Stimulated activated CD4-positive, alpha-beta T cell treated with anti-CD3 and anti-CD28 coated beads, Interleukin-1b, Interleukin-23, amount 100 ng/mL, for 1 hour (primary cell): ENCODE measurements at regions not wholly inside any gene's neighbourhood (a gene's known extent, or its start where the extent isn't known, plus 50 kb on each side); places are given as distances from the start of the nearest gene placed in this dataset.

ENCODE experiments used
- DNase-seq, 2 donors: peaks; one replicate each; pipeline ENCODE4 v3.0.0-alpha.2; 2020; ENCODE audit warnings: low read depth in 2 of 2

- no peak for DNase-seq
These were observed 64.6 kb downstream of the LINC01488 start for GRCh38 chr11:69545976-69546617.

DNA sequence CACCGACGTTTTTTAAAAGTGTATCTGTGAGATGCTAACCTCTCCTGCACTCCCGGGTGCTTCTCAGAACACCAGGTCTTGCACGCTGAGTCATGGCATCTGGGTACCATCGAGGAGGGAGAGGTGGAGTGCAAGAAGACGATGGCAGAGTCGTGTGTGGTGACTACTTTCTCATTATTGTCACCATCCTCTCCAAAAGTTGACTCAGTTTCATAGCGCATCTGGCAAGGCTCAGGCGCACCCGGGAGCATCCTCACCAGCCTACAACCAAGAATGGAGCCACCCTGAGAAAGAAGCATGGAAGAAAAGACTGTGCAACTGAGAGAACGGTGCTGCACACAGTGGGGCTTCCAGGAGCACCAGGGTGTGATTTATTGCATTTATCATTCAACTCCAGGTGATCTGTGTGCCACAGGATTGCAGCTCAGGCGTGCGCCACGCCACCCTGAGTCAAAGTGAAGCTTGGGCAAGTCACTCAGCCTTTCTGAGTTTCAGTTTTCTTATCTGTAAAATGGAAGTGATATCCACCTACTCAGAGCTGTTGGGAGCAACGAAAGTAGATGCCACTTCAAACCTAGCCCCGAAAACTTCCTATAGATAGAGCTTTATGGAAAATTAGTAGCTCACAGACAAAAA is 65.4 kb downstream of the LINC01488 start:
- DNase-seq = peak in 1 of 2 donors; percentile 24

GRCh38 chr11:69550846-69551245 is 69.4 kb downstream of the LINC01488 start:
- DNase-seq = no peak

DNA sequence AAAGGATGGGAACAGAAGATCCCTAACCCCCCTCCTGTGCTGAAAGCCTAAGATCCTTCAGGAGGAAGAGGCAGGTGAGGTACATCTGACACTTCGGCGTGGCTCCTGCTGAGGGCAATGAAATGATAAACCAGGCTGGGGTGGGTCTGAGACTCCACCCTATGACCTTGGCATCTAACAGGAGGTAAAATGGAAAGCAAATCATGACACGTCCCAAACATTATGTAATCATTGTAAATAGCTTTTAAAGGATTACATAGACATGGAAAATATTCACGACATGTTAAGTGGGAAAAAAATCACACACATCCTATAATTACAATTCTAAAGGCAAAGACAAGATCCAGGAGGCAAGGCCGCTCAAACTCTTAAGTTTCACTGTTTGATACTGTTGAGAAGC is 70.5 kb downstream of the LINC01488 start:
- no peak for DNase-seq

DNA sequence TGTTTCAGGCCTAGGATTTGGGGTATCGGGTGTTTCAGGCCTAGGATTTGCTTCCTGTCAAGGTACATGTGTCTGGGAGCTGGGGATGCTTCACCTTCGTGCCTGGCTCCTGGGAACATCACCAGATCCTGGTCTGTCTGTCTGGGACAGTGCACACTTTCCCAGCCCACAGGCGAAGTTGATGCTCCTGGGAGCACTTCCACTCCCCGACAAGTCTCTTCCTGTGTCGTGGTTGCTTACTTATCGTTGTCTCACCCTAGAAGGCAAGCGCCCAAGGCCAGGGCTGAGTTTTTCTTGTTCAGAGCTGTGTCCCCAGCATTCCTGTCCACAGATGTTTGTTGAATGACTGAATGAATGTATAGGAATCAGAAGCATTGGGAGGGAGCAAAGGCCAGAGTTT is 71.5 kb downstream of the LINC01488 start:
- no peak for DNase-seq

DNA sequence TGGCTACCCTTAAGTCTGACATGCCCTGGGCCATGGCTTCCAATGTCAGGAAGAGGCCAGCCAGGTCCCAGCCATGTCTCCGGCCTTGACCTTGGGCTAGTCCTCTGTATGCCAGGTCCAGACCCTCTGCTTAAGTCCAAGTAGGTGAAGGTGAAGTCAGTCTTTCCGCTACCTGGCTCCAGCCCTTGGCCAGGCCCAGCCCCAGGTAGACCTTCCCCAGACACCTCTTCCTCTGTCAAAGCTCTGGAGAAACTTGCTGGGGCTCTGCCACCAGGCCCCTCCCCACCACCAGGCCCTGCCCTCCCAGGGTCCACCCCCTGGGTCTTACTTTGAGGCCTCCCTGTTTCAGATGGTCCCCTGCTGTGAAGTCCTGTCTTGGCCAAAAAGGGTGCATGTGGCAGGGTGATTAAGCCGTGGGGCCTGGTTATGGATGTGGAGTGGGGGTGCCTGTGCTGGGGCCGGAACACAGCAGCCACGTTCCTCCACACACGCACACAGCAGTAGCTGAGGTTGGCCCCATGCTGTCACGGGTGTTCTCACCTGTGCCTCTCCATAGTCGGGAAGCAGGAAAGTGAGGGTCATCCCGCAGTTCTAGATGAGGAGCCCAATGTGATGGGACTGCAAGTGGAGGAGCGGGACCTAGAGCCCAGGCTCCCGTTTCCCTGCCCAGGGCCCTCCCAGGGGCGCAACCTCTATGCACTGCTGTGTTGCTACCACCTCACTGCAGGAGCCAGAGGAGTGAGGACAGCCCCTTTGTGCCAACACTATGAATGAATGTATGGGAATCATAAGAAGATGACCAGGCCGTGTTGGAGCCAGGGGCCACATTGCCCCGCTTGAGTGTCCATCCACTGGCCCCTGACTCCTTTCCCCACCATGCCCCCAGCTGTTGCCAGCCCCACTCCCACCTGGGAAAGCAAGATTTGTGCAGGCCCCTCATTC is 72.2 kb downstream of the LINC01488 start:
- no peak for DNase-seq

GRCh38 chr11:69554849-69555248 is 73.4 kb downstream of the LINC01488 start:
- no peak for DNase-seq

DNA sequence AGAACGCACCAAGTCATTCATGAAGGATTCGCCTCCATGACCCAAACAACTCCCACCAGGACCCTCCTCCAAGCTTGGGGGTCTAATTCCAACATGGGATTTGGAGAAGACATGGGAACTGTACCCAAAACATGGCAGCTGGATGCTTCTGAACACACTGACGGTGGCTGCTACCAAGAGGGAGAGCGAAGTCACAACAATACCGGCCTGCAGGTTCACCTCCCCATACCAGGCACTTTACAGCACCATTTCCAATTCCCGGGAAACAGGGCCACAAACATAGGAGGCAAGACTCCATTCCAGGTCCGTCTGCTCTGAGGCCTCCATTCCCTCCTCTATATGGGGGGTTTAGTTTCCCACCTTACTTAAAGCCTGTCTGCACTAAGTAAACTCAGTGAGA is 75.8 kb downstream of the LINC01488 start:
- DNase-seq = no peak

DNA sequence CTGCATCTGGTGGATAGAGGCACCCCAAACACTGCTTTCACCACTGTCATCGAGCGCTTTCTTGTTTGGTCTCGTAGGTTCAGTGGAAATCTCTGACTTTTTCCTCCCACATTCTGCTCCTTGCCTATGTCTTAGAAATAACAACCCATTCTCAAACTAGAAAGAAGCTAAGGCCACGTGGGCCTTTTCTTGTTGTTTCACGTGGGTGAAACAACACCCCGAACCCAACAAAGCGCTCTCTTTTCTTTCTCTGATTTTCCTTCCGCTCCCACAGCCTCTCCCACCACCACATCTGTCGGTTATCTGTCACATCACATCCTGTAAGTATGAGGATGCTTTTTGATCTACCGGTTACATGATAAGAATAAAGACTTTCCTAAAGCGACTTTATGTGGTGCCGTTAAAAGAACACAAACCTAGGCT is 77.1 kb downstream of the LINC01488 start:
- DNase-seq = no peak

- no peak for DNase-seq
These were observed 77.7 kb downstream of the LINC01488 start for GRCh38 chr11:69559181-69559580.

DNA sequence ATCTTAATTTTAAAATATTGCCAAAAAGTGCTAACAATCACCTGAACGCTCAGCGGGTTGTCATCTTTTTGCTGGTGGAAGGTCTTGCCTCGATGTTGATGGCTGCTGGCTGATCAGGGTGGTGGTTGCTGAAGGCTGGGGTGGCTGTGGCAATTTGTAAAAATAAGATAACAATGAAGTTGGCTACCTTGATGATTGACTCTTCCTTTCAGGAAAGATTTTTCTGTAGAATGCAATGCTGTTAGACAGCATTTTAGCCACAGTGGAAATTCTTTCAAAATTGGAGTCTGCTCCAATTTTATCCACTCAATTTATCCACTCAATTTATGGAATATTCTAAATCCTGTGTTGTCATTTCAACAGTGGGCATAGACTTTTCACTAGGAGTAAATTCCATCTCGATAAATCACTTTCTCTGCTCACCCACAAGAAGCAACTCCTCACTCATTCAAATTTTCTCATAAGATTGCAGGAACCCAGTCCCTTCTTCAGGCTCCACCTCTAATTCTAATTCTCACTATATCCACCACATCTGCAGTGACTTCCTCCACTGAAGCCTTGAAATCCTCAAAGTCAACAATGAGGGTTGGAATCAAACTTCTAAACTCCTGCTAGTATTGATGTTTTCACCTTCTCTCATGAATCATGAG is 78.8 kb downstream of the LINC01488 start:
- no peak for DNase-seq

DNA sequence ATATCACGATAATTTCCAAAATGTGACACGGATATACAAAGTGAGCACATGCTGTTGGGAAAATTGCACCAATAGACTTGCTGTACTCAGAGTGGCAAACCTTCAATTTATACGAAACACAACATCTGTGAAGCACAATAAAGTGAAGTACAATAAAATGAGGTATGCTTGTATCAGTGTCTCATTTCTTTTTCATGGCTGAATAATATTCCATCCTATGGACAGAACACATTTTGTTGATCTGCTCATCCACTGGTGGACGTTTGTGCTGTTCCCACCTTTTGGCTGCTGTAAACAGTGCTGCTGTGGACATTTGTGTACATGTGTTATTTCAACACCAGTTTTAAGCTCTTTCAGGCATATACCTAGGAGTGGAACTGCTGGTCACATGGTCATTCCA is 78.7 kb upstream of the CCND1 start:
- no peak for DNase-seq

GRCh38 chr11:69562816-69563215 is 78.1 kb upstream of the CCND1 start:
- no peak for DNase-seq

- no peak for DNase-seq
These were observed 77.7 kb upstream of the CCND1 start for GRCh38 chr11:69563306-69563705.

- no peak for DNase-seq
These were observed 76.8 kb upstream of the CCND1 start for GRCh38 chr11:69563946-69564775.

DNA sequence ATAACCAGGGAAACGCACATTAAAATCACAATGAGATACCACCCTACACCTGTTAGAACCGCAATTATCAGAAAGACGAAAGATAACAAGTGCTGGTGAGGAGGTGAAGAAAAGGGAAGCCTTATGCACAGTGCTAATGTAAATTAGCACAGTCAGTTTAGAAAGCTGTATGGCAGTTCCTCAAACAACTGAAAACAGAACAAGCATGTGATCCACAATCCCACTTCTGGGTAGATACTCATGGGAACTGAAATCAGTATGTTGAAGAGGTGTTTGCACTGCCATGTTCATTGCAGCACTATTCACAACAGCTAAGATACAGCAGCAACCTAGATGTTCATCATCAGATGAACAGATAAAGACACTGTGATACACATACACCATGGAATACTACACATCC is 75.0 kb upstream of the CCND1 start:
- no peak for DNase-seq

- no peak for DNase-seq
These were observed 72.8 kb upstream of the CCND1 start for GRCh38 chr11:69567951-69568808.

DNA sequence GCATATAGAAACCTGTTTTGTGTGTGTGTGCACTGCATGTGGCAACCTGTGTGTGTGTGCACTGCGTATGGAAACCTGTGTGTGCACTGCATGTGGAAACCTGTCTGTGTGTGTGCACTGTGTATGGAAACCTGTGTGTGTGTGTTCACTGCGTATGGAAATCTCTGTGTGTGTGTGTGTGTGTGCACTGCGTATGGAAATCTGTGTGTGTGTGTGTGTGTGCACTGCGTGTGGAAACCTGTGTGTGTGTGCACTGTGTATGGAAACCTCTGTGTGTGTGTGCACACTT is 72.2 kb upstream of the CCND1 start:
- no peak for DNase-seq

DNA sequence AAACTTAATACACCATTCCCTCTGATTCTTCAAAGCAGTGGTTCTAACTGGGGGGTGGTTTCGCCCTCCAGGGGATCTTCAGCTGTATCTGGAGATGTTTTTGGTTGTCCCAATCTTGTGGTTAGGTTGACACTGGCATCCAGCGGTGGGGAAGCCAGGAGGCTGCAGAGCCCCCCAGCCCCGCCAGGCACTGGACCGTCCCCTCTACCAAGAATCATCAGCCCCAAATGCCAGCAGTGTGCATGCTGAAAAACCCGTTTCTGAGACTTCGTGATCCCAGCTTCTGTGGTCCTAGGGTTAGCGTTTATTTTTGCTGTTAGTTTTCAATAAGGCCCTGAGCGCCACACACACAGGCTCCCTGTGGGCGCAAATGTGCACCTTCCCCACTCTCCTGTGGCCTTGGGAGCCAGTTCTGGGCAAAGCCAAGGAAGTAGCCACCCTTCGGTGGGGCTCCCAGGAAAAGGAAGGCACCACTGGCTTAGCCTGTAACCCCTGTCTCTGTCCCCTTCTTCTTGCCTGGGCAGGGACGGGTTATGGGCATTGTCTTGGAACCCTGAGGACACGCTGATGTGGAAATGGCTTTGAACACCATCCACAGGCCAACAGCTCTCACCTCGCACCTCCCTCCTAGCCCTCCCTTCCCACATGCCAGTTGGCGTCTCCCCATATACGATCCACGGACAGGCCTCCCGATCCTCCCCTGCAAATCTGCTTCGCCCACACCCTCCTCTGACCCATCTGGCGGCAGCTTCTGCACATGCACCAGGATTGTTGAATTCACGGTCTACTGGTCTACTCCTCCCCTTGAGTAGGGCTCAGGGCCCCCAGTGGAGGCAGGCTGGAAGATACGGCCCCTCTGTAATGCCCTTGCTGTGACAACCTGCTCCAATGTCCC is 71.4 kb upstream of the CCND1 start:
- DNase-seq = no peak
